NCI-H1417 treated with DMSO at 0.1 percent for 48 hours (cell line): ENCODE measurements at regions not wholly inside any gene's neighbourhood (a gene's known extent, or its start where the extent isn't known, plus 50 kb on each side); places are given as distances from the start of the nearest gene placed in this dataset.

ENCODE experiments used
- DNase-seq: peaks from one replicate; lab custom pipeline; 2025; lab: John Stamatoyannopoulos, UW

- no peak for DNase-seq
Measured at GRCh38 chr1:191585095-191585494, 573.2 kb upstream of the RGS18 start.

GRCh38 chr1:191588905-191589304, 569.4 kb upstream of the RGS18 start:
- DNase-seq, result no peak

GRCh38 chr1:191589536-191589935, 568.7 kb upstream of the RGS18 start:
- no peak for DNase-seq

- no peak for DNase-seq
Measured at GRCh38 chr1:191590578-191590977, 567.7 kb upstream of the RGS18 start.

GRCh38 chr1:191592039-191592438, 566.2 kb upstream of the RGS18 start:
- no peak for DNase-seq

GRCh38 chr1:191592907-191593306, 565.4 kb upstream of the RGS18 start:
- no peak for DNase-seq

- DNase-seq, result no peak
Measured at GRCh38 chr1:191595170-191595569, 563.1 kb upstream of the RGS18 start.

- no peak for DNase-seq
Measured at GRCh38 chr1:191608367-191608766, 549.9 kb upstream of the RGS18 start.

GRCh38 chr1:191609305-191609704, 549.0 kb upstream of the RGS18 start:
- DNase-seq, result no peak

GRCh38 chr1:191615101-191615821, 543.0 kb upstream of the RGS18 start:
- no peak for DNase-seq

GRCh38 chr1:191618181-191618580, 540.1 kb upstream of the RGS18 start:
- DNase-seq, result no peak

GRCh38 chr1:191620883-191621282, 537.4 kb upstream of the RGS18 start:
- DNase-seq, result no peak

- no peak for DNase-seq
Measured at GRCh38 chr1:191624044-191624443, 534.2 kb upstream of the RGS18 start.

- no peak for DNase-seq
Measured at GRCh38 chr1:191629836-191630235, 528.4 kb upstream of the RGS18 start.

GRCh38 chr1:191634801-191635508, 523.3 kb upstream of the RGS18 start:
- DNase-seq, result no peak

GRCh38 chr1:191636345-191636744, 521.9 kb upstream of the RGS18 start:
- DNase-seq, result no peak

- no peak for DNase-seq
Measured at GRCh38 chr1:191641420-191642260, 516.6 kb upstream of the RGS18 start.

GRCh38 chr1:191643060-191643459, 515.2 kb upstream of the RGS18 start:
- DNase-seq, result no peak

- no peak for DNase-seq
Measured at GRCh38 chr1:191648939-191649338, 509.3 kb upstream of the RGS18 start.

GRCh38 chr1:191662051-191662450, 496.2 kb upstream of the RGS18 start:
- no peak for DNase-seq

- no peak for DNase-seq
Measured at GRCh38 chr1:191662746-191663145, 495.5 kb upstream of the RGS18 start.

- no peak for DNase-seq
Measured at GRCh38 chr1:191668525-191668924, 489.7 kb upstream of the RGS18 start.

GRCh38 chr1:191669629-191670028, 488.6 kb upstream of the RGS18 start:
- no peak for DNase-seq
